ENCODE measurements at regions not wholly inside any gene's neighbourhood (a gene's known extent, or its start where the extent isn't known, plus 50 kb on each side); places are given as distances from the start of the nearest gene placed in this dataset.

DNA sequence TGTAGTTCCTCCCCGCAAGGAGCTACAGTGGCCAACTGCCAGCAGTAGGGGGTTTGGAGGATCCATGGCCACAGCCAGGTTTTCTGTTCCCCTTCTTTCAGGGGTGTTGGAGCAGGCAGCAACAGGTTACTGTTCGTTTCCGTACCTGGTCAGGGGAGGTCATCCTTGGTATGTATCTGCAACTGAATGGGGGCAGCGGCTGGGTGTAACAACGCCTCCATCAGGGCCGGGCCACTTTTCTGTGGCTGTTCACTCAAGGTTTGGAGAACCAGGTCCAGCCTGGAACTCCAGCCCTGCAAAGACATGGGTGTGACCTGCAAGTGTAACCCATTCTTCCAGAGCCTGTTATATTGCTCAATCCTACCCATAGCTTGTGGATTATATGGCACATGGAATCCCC is 732.3 kb upstream of the MIR17HG start:
- TF ChIP-seq, protein P1, sequence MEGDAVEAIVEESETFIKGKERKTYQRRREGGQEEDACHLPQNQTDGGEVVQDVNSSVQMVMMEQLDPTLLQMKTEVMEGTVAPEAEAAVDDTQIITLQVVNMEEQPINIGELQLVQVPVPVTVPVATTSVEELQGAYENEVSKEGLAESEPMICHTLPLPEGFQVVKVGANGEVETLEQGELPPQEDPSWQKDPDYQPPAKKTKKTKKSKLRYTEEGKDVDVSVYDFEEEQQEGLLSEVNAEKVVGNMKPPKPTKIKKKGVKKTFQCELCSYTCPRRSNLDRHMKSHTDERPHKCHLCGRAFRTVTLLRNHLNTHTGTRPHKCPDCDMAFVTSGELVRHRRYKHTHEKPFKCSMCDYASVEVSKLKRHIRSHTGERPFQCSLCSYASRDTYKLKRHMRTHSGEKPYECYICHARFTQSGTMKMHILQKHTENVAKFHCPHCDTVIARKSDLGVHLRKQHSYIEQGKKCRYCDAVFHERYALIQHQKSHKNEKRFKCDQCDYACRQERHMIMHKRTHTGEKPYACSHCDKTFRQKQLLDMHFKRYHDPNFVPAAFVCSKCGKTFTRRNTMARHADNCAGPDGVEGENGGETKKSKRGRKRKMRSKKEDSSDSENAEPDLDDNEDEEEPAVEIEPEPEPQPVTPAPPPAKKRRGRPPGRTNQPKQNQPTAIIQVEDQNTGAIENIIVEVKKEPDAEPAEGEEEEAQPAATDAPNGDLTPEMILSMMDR (IDR thresholded peaks at IDR 0.05): no peak
- Histone ChIP-seq H3K27me3 (ENCODE audit: low read depth) (no peaks in the 10 kb centered on the region), H3K4me3 (no peak overlapping the region), H3K27ac (no peak overlapping the region), H3K9me3 (peaks cover 3% of the 10 kb centered on the region), H3K36me3 (no peaks in the 10 kb centered on the region), H3K4me1 (no peaks in the 10 kb centered on the region)
- no peak for DNase-seq
- ATAC-seq: no peak
- intact Hi-C loops (cut with DNase I): no loop called here

DNA sequence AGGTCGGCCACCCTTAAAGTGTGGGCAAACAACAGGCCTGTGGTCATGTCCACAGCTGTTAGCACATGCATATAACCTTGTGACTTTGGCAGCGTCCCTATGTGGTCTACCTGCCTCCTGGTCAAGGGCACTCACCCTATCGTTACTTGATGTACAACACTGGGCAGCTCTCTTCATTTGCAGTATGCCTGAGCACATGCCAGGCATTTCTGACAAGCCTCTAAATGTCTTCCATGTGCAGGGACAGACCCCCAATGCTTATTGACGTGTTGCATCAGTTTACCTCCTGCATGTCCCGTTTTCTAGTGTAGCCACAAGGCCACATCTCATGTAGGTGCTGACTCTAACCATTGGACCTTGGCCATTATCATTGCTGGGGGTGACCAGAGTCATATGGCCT is 731.7 kb upstream of the MIR17HG start:
- Histone ChIP-seq H3K27ac (no peak overlapping the region), H3K4me1 (no peaks in the 10 kb centered on the region), H3K27me3 (ENCODE audit: low read depth) (no peaks in the 10 kb centered on the region), H3K36me3 (no peaks in the 10 kb centered on the region), H3K9me3 (peaks cover 3% of the 10 kb centered on the region), H3K4me3 (no peak overlapping the region)
- TF ChIP-seq, protein P1 (IDR thresholded peaks at IDR 0.05): no peak
- DNase-seq (no peak), ATAC-seq (no peak)
- intact Hi-C loops (cut with DNase I): no loop called here

- intact Hi-C loops (cut with DNase I): no loop called here
- Histone ChIP-seq H3K4me3 (no peak overlapping the region), H3K27me3 (ENCODE audit: low read depth) (no peaks in the 10 kb centered on the region), H3K4me1 (no peaks in the 10 kb centered on the region), H3K36me3 (no peaks in the 10 kb centered on the region), H3K9me3 (peaks cover 3% of the 10 kb centered on the region), H3K27ac (no peak overlapping the region)
- no peak for DNase-seq
- no peak for ATAC-seq
- TF ChIP-seq, protein P1 (IDR thresholded peaks at IDR 0.05): no peak
Measured at GRCh38 chr13:90618133-90618532, 729.4 kb upstream of the MIR17HG start.

GRCh38 chr13:90622541-90622940 is 724.9 kb upstream of the MIR17HG start:
- DNase-seq: no peak
- no peaks in the 10 kb centered on the region for H3K9me3 ChIP-seq
- TF ChIP-seq, protein P1 (IDR thresholded peaks at IDR 0.05): no peak
- no peak overlapping the region for H3K27ac ChIP-seq
- no peaks in the 10 kb centered on the region for H3K27me3 ChIP-seq (ENCODE audit: low read depth)
- no peak overlapping the region for H3K4me3 ChIP-seq
- intact Hi-C loops (cut with DNase I): no loop called here
- no peak for ATAC-seq
- no peaks in the 10 kb centered on the region for H3K4me1 ChIP-seq
- H3K36me3 ChIP-seq: no peaks in the 10 kb centered on the region

DNA sequence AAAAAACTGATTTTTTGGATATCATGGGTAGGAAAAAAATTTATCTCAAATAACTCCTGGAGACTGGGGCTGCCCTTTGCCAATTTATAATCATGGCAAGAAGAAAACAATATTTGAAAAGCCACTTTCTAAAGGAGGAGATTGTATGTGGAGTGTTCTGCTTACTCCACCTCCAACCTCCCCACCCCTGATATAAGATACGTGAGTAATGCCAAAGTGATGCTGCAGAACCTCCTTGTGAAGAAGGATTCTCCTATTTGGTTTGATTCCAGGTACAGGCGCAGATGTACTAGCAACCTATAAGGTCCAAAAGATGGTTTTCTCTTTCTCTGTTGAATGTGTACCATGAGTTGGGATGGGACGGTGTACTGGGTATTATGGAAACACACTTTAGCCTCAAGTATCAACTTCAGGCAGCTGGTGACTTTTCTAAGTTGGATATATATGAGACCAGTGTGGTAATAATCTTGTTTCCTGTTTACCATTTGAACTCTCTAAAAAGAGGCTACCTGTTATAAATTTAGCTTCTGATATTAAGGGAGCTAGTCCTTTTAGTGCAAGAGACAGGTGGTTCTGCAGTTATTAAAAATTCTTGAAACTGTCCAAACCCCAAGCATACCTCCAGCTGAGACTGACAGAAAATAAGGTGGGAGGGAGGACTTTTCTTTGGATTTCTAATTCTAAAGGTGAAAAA is 724.0 kb upstream of the MIR17HG start:
- TF ChIP-seq, protein P1 (IDR thresholded peaks at IDR 0.05): no peak
- no peaks in the 10 kb centered on the region for H3K27me3 ChIP-seq (ENCODE audit: low read depth)
- no peaks in the 10 kb centered on the region for H3K4me1 ChIP-seq
- ATAC-seq (no peak), DNase-seq (no peak)
- no peak overlapping the region for H3K4me3 ChIP-seq
- H3K36me3 ChIP-seq: no peaks in the 10 kb centered on the region
- H3K9me3 ChIP-seq: no peaks in the 10 kb centered on the region
- H3K27ac ChIP-seq: no peak overlapping the region
- intact Hi-C loops (cut with DNase I): no loop called here

Data from lower lobe of right lung (tissue), 2 donors.